Activated CD4-positive, alpha-beta T cell treated with anti-CD3 and anti-CD28 coated beads, Interleukin-2, amount 50 U/mL, for 16 hours (primary cell): ENCODE measurements at regions not wholly inside any gene's neighbourhood (a gene's known extent, or its start where the extent isn't known, plus 50 kb on each side); places are given as distances from the start of the nearest gene placed in this dataset.

ENCODE experiments used
- DNase-seq: peaks from one replicate; pipeline ENCODE4 v3.0.0-alpha.2; 2020

DNA sequence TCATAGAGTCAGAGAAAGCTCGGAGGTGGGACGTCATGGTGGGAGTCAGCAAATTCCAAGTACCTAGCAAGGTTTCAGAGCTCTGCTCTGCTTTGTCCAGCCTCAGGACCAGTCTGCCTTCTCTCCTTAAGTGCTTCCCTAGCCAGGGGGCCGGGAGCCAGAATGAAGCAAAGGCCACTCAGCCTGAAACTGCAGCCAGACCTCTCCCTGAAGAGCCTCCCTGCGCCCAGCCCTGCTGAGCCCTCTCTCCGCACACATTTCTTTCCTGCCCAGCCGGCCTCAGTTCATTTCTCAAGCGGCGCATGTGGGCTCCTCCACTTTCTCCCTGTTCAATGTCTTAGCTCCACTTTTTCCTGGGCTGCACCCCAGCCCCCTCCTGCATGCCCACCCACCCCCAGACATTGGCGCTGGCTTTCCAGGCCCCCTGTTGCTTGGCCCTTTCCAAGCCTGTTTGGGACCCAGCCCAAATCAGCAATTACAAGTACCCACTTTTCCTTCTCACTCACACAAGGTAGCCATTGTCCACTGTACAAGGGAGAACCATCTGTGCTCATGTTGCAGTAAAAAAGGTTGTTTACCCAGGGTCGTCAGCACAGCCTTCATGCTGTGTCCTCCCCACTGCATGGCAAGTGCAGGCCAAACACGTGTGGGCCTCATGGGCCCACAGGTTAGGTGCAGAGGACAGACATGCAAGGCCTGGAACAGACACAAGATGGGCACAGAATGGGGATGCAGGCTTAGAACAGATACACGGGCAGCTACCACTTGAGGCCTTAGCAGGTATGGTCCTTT lies 147.1 kb downstream of the MRPL14 start:
- DNase-seq = no peak

DNA sequence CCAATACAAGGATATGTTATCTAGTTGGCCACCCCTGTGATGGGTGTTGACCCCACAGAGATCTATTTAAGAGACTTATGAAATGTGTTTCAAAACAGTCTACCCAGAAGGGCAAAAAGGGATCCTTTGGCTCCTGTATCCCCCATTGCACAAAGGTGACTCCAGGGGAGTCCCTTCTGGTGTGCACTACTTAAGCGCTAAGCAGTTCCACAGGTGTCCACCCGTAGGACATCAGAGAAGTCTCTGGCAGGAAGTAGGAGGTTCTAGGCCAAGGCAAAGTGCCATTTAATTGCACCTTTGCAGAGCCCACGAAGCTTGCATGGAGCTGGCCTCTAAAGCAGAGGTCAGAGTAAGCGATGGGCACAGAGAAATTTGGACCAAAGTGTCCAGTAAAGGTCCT lies 147.7 kb downstream of the MRPL14 start:
- DNase-seq = no peak

DNA sequence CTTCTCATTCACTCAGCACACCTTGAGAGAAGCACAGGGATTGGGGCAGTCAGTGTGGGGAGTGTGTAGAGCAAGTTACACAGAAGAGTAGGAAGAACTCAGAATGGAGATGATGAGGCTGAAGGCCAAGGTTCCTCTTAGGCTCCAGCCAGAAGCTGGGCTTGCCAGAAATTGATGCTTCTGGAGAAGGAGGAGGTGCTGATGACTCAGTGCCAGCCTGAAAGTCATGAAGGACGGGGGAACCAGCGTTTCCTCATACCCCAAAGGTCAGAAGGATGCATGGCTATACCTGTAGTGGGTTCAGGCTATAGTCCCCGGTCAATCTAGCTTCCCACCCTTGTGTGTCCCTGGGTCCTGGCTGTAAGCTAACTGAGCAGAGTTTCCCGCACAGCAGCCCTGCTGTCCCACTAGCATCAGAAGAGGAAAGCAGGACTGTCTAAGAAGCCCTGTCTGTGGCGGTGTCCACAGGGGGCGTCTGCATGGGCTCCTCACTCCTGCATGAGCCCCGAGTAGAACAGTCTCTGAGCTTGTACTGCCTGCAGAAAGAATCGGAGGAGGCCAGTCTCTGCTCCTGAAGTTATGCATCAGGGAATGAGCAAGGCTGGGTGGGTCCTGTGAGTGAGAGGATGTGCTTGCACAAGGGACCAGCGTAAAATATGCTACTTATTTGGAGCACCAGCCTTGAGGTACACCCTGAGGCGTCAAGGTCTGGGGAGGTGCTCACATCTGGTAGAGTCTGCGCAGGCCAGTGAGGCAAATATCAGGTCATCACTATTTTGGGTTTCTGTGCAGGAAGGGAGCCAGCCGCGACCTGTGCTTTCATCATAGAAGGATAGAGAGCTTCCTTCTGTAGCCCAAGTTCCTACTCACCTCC lies 148.5 kb downstream of the MRPL14 start:
- DNase-seq = no peak

DNA sequence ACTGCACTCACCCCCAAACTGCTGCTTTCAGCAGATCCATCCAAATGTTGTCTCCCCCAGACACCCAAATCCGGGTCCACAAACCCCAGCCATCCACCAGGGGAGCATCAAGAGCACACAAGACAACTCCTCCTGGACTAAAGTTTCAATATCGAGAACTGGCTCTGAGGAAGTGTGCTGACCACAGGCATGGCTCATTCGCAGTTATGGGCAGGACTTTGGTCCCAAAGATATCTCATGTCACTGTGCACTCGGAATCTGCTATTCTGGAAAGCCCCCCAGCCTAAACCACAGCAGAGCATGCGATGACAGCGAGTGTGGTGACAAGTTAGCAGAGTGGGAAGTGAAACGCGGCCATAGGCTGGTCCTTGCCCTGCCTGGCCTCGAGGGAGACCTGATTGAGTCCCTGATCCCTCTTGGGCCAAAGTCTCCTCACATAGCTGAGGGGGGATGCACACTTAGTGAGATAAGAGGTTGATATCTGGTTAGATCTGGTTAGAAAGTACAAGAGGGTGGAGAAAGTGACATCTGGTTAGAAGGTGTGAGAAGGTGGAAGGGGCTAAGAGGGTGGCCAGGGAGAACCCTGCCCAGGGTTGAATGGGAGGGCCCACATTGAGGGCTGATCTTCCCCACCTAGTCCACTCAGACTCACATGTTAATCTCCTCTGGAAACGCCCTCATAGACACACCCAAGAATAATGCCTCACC lies 149.7 kb downstream of the MRPL14 start:
- no peak for DNase-seq

DNA sequence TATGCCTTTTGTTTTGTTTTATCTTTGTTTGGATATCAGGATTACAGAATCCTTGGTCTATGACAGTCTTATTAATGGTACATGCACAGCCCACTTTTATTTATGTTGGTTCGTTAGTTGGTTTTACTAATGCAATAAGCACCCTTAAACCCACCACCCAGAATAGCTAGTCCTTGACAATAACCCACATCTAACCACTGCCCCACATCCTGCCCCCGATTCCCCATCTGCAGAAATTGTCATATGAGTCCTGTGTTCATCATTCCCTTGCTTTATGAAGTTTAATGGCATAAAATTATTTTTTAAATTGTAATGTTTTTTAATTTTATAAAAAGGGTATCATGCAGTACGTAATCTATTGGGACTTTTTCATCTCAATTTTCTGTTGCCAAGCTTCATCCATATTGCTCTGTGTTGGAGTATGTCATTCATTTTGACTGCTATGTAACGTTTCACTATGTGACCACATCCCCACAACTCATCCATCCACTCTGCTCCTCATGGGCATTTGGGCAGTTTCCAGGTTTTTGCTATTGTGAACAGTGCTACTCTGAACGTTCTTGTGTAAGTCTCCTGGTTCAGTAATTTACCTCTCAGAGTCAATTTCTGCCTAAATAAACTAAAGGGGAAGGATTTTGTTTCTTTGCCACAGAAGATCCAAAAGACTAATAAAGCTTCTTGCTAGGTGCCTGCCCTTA lies 150.4 kb downstream of the MRPL14 start:
- DNase-seq = no peak

DNA sequence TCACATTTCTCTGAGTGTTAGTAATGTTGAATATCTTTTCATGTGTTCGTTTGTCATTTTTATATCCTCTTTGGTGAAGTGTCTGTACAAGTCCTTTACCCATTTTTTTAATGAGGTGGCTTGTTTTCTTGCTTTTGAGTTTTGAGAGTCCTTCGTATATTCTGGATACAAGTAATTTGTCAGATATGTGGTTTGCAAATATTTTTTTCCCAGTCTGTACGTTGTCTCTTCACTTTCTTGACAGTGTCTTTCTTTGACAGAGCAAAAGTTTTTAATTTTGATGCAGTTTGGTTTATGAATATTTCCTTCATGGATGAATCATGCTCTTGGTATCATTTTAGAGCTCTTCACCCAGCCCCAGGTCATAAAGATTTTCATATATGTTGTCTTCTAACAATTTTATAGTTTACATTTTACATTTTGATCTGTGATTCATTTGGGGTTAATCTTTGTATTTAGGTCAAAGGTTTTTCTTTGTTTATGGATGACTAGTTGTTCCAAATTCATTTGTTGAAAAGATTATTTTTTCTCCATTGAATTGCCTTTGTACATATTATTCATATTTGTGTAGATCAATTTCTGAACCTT lies 152.5 kb downstream of the MRPL14 start:
- DNase-seq = no peak

DNA sequence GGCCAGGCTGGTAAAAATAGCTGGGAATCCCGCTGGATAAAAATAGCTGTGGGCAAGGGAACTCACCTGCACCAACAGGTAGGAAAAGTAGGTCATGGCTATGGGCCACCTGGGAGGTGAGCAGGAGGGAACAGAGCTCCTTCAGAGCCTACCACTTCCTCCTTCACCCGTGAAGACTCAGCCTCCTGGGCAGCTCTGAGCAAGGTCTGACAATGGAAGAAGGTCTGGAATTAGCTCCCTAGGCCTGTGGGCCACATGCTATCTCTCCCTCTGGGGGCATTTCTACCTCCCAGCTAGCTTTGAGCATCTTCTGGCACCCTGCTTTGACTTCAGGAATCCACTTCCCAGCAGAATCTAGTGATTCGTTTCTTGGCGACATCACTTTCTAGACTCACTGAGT lies 153.9 kb downstream of the MRPL14 start:
- DNase-seq = no peak

DNA sequence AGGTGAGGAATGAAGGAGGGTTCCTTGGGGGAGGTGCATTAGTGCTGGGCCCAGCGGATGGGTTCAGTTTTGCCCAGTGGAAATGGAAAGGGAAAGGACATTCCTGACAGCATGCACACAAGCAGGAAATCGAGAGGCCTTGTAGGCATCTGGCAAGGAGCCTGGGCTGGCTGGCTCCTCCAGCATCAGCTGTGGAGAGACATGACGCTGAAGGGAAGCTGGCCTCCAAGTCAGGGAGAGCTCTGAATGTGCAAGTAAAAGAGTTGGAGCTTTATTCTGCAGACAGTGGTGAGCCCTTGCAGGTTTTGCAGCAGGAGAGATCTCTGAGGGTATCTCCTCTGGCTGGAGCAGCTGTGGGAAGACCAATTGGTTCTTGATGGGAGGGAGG lies 154.3 kb downstream of the MRPL14 start:
- DNase-seq = no peak

DNA sequence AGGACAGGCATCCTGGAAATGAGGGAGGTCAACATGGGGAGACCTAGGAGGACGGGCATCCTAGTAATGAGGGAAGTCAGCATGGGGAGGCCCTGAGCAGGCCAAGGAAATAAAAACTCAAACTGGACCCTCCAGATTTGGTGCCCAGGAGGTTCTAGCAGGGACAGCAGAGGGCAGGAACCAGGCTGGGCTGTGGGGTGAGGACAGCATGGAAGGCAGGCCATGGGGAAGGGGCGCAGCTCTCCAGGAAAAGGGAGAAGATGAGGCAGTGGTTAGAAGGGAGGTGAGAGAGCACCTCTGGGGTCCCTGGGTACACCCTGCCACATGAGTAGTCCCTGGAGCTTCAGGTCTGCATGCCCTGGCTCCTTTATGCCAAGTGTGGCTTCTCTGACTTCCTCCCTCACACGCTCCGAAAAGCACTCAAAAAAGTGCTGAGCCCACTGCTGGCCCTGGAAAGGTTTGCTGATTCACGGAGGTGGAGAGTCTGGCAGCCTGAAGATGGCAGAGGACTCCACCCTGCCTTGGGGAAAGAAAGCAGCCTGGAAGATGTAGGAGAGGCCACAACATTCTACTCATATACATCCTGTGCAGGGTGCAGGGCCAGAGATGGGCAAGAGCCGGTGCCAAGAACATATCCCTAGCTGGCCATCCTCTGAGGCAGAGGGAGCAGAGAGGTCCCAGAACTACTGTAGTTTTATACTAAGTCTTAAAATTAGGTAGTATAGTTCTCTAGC lies 154.9 kb downstream of the MRPL14 start:
- no peak for DNase-seq

DNA sequence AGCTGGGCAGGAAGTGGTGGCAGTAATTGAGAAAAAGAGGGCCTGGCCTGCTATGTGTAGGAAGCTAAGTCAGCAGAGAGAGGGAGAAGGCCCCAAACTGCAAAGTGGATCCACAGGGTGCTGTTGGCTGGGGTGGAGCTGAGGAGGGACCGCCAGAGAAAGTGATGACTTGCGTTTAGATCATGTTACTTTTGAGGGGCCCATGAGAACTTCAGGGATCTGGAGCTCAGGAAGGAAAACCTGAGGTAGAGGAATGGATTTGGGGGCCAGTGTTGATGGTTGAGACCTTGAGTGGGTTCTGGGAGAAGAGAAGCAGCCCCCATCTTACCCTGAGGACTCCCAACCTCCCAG lies 155.5 kb downstream of the MRPL14 start:
- DNase-seq = no peak

DNA sequence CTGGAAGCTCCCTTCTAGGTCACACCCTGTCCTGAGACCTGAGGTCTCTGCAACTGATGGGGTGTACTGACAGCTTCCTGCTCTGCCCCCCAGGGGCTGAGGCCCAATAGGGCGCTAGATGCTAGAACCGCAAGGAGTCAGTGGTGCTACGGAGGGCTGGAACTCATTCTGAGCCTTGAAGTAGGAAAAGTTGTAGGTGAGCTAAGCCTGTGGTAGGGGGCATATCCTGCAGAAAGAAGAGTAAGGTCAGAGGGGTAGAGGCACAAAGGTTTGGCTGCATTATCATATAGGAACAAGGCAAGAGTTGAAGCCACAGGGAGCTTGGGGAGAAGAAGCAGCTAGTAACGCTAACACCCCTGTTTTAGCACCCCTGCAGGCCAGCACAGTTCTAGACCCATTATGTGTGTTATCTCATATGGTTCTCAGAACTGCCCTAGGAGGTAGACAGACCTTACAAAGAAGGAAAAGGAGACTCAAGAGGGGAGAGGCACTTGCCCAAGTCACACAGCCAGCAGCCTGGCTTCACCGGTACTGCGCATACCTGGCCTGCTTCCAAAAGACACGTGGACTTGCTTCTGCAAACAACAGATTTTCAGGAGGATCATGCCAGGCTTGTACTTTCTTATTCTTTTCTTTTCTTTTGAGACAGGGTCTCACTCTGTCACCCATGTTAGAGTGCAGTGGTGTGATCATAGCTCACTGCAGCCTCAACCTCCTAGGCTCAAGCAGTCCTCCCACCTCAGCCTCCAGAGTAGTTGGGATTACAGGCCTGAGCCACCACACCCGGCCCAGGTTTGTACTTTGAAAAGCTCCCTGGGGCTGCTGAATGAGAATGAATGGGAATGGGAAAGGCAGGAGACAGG lies 156.1 kb downstream of the MRPL14 start:
- no peak for DNase-seq

DNA sequence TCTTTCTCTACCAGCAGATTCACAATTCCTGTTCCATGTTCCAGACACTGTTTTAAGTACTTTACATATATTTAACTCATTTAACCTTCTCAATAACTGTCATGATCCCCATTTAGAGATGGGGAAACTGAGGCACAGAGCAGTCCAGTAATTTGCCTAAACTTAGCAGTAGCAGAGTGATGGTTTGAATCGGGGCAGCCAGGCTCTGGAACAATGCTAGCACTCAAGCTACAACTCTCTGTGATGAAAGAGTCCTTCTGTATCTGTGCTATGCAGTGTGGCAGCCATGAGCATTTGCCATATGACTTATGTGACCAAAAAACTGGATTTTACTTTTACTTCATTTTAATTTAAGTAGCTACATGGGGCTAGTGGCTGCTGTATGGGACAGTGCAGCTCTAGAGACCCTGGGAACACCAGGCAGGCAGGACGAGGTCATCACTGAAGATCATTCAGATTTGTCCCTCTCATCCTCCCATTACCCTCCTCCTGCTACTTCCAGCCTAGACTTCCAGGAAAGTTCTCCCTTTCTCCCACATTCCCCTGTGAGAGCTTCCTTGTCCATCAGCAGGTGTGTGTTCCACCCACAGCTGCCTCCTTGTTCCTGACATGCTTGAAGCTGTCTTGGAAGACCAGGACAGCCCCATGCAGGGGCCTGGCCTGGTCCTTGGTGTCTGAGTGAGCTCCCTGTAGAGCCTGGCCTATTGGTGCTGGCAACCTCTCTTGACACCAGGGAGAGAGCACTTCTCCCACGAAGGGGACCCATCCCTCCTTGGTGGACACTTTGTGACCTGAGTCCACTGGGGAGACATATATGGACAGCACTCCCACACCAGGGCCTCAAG lies 157.0 kb downstream of the MRPL14 start:
- no peak for DNase-seq

DNA sequence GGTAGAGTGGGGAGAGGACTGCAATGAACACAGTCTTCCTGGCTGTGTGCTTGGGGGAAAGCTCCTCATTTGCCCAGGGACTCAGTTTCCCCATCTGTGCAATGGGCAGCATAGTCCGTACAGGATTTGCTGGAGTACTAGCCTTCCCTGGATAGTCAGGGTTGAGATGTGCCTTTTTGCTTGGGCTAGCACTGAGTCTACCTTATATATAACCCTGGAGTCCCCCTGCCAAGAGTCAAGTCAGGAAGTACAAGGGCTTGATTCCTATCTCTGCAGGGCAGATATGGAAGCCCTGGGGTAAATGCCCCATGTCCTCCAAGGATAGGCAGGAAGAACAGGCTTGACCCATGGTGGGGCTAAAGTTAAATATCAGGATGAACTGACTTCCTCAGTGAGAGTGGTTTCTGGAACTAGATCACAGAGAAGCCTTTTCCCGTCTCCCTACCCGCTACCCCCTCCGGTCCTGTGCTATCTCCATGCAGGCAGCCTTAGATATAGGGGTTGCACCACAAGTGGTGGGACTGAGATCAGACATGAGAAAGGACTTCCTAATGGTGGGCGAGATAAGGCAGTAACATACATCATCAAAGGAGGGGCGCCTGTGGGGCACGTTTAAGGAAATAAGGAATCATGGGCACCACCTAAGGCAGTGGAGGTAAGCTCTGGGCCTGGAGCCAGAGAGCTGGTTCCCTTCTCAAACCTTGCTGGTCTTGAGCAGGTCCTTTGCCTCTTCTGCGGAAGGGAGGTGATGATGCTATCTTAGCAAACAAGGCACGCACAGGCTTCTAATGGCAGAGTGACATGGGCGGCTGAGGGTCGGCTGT lies 157.9 kb downstream of the MRPL14 start:
- no peak for DNase-seq

DNA sequence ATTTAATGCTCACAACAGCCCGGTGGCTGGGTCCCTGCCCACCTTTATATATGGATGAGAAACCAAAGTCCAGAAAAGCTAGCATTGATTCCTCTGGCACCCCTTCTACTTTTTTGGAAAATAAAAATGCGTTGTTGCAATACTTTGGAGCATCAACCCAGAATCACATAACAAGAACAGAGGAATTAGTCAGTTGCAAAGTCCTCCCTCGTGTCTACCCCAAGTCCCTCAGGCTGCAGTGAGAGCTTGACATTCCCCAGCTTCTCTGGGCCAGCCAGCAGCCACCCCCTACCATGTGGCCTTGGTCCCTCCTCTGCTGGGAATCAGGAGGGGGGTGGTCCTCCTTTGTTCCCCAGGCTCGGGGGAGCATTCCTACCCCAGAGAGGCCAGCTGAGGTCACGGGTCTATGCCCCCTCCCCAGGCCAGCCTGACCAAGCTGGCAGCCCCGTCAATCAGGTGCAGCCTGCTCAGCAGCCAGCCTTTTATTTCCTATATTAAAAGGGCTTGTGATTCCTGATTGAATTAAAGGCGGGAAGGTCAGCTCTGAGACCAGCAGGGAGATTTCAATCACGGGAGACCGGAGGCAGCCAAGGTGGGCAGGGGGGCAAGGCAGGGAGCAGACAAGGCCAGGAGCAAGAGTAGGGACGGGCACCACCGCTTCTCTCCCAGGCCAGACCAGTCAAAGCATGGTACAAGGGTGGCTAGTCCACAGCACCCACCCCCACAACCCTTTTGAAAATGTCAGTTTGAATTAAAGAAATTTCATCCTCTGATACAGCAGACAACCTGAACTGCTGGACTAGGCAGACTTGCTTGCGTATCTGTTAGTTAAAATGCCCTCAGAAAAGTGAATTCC lies 158.9 kb downstream of the MRPL14 start:
- DNase-seq = no peak

DNA sequence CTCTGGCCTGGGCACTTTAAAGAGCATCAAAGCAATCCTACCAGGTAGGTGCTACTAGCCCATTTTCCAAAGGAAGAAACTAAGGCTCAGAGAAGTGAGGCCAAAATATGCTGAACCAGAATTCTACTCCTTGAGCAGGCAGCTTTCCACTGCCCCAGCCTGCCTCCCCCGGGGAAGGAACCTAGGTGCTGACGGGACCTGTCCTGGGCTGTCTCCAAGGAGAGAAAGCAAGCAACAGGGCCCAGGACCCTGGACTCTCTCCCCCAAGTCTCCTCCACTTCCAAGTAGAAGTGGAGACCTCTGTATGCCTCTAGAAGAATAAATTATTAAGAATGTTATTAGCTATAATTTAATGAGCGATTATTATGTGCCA lies 159.5 kb downstream of the MRPL14 start:
- no peak for DNase-seq

DNA sequence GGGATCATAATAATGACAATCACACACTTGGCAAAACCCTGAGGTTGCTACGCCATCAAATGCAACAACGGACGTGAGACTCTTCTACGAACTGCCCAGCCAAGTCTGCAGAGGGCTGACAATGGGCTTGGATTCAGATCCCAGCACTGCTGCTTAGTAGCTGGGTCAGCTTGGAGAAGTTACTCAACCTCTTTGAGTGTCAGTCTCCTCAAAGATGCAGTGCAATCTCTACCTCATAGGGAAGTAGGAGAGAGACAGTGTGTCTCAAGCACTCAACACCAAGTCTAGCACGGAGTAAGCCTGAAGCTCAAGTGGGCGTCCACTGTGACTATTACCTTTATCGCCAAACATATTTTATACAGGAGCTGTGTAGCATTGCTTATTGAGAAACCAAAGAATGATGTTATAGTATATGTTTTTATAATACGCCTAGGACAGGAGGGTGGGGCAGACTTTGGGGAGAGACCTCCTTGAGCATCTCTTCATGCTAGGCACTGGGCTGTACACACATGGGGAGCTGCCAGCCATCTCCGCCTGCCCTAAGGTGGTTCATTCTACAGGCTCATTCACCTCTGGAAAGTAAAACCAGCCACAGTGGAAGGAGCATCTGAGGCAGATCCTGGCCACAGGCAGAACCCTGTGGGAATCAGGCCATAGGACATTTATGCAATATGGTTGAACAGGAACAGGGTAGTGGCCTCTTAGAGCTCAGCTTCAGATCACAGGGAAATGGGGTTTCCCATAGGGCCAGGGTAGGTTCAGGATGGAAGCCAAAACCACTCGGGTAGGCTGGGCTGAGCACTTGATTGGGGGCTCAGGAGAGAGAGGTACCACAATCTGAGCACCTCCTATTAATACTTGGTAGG lies 160.2 kb downstream of the MRPL14 start:
- DNase-seq = no peak

DNA sequence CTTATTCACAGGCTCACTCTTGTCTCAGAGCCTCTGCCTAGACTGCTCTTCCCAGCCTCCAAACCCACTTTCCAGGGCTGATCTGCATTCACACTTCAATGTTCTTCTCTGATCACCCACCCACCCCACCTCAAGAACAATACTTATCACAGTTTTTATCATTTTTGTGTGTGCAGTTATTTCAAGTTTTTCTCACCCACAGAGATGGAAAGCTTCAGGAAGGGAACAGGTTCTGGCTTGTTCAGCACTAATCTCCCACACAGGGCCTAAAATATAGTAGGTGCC lies 160.9 kb downstream of the MRPL14 start:
- DNase-seq = no peak
